Right lobe of liver (tissue), 6 donors: ENCODE measurements at regions not wholly inside any gene's neighbourhood (a gene's known extent, or its start where the extent isn't known, plus 50 kb on each side); places are given as distances from the start of the nearest gene placed in this dataset.

Source experiments
- ATAC-seq, 4 donors: fragments of 200-7000 bp; cut with Tn5 transposase; one replicate each; pipeline ENCODE4 v1.9.1; 2020; ENCODE audit warnings: mild to moderate bottlenecking in 4 of 4, moderate library complexity in 4 of 4
- DNase-seq, 3 donors: peaks; one replicate each; pipeline ENCODE4 v3.0.0-alpha.2; 2020
- H3K27ac ChIP-seq, 3 donors: fragments of 200-600 bp; one replicate each; pipeline ENCODE4 v1.8.0; 2022
- H3K27me3 ChIP-seq, 2 donors: fragments of 200-600 bp; one replicate each; pipeline ENCODE4 v1.8.0; 2022
- H3K36me3 ChIP-seq, 4 donors: fragments of 200-600 bp; sonication (generic) in 1 of 4; one replicate each; pipeline versions ENCODE4 v1.5.1 to v1.8.0; 2017 to 2022; ENCODE audit warnings: control low read depth in 1 of 4
- H3K4me1 ChIP-seq, 4 donors: fragments of 200-600 bp; sonication (generic) in 1 of 4; one replicate each; pipeline versions ENCODE4 v1.5.1 to v1.8.0; 2017 to 2022; ENCODE audit warnings: control low read depth in 1 of 4
- H3K4me3 ChIP-seq, 3 donors: fragments of 200-600 bp; one replicate each; pipeline ENCODE4 v1.8.0; 2022
- H3K9me3 ChIP-seq, 4 donors: fragments of 200-600 bp; sonication (generic) in 1 of 4; one replicate each; pipeline versions ENCODE4 v1.5.1 to v1.8.0; 2017 to 2022; ENCODE audit warnings: control low read depth in 1 of 4
- CTCF ChIP-seq, 4 donors: fragments of 200-600 bp in 3 of 4; fragments of 450-650 bp in 1 of 4; IDR thresholded peaks; one replicate each; pipeline versions ENCODE4 v1.5.1 to v1.8.0; 2016 to 2022; ENCODE audit warnings: antibody characterized with exemption in 4 of 4, mild to moderate bottlenecking in 2 of 4
- POLR2A ChIP-seq: fragments of 450-650 bp; IDR thresholded peaks from one replicate; pipeline ENCODE4 v1.6.1; 2017; ENCODE audit warnings: antibody characterized with exemption, mild to moderate bottlenecking
- WGBS: methylation state at CpG from one replicate; pipeline ENCODE4 v1.1.6; 2018; ENCODE audit warnings: low coverage, low lambda C conversion rate; ENCODE audit not compliant: insufficient coverage; ENCODE audit errors: missing lambda C conversion rate; 5-methylcytosine and 5-hydroxymethylcytosine counted together
- intact Hi-C, 2 donors: fragments of 100-400 bp; cut with DNase I; formaldehyde crosslinking; loops; one replicate each; pipeline versions ENCODE4 v1.11.2 to v1.14.1; 2022
- donor health status: DM: no; HTN: yes; CAD: no.
- donor health status: DM: no; HTN: no; CAD: no.
- donor health status: DM: no; HTN: no; CAD: no.
- donor health status: DM: no; HTN: yes; CAD: no.
- donor health status: DM: no; HTN: yes; CAD: no.

DNA sequence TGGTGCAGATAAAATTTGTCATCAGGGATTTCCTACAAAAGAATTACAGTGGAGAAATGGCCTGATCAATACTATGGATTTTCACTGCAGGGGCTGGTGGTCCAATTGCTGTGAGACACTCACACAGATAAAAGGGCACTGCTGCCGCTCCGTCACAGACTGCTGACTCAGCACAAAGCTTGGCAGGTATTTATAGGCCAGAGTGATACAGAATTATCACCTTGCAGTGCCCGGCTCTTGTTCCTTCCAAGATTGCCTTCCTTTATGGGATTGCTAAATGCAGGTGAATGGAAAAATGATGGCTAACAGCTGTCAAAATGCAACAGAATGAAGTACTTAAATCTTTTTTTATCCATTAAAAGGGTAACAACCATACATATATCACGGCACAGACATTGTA is 247.8 kb upstream of the ZFP64 start:
- H3K27ac ChIP-seq, result no peak overlapping the region
- no peaks in the 10 kb centered on the region for H3K36me3 ChIP-seq
- ATAC-seq, result no peak
- H3K9me3 ChIP-seq, result no peaks in the 10 kb centered on the region
- no peak for TF ChIP-seq POLR2A
- no peak for TF ChIP-seq CTCF (IDR thresholded peaks at IDR 0.05)
- 43% methylated on average over 4 of the region's 4 CpGs for WGBS
- H3K4me1 ChIP-seq, result no peaks in the 10 kb centered on the region
- intact Hi-C loops, result no loop called here
- no peaks in the 10 kb centered on the region for H3K27me3 ChIP-seq
- no peak for DNase-seq
- H3K4me3 ChIP-seq, result no peak overlapping the region

DNA sequence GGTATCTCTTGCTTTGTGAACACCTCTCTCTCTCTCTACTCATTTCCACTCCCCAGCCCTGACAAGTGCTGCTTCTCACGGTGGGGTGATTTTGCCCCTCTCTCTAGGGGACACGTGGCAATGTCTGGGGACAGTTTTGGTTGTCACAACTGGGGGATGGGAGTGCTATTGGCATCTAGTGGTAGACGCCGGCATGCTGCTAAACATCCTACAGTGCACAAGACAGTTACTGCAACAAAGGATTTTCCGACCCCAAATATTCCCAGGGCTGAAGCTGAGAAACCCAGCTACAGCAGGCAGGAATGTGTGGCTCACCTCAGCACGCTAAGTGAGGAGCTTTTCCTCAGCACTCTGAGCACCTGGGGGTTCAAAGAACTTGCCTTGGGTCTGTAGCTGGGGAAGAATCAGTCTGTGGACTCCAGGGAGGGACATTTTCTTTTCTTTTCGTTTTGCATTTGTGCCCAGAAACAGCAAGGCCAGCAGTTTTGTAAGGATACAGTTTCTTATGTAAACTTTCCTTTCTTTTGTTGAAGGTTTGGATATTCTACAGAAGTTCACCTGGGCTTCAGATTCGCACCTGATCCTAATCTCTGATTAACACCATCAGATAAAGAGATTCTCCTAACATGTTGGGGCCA is 246.9 kb upstream of the ZFP64 start:
- H3K27me3 ChIP-seq, result no peaks in the 10 kb centered on the region
- no peaks in the 10 kb centered on the region for H3K9me3 ChIP-seq
- no peaks in the 10 kb centered on the region for H3K4me1 ChIP-seq
- no peak overlapping the region for H3K27ac ChIP-seq
- TF ChIP-seq CTCF (IDR thresholded peaks at IDR 0.05) (no peak), POLR2A (no peak)
- 39% methylated on average over 7 of the region's 8 CpGs for WGBS
- no peaks in the 10 kb centered on the region for H3K36me3 ChIP-seq
- ATAC-seq (no peak), DNase-seq (no peak)
- intact Hi-C loops, result no loop called here
- H3K4me3 ChIP-seq, result no peak overlapping the region

DNA sequence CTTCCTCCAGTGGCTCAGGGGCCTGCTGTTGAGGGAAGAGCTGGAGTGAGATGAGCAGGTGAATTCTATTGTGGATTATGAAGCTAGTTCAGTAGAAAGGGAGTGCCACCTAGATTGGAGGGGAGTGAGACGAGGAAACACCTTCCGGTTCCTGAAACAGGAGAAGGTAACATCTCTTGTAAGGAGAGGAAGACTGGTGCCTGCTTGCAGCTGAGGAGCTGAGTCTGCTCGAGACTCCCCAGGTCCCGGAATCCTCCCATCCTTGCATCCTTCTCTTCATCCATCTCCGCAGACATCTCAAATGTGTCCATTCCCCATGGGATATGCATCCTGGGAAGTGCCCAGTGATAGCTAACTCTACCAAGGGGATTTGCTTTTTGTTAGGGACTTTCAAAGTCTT is 242.9 kb upstream of the ZFP64 start:
- Histone ChIP-seq H3K9me3 (no peaks in the 10 kb centered on the region), H3K4me1 (peaks cover 0 to 6% (median 0%) of the 10 kb centered on the region in 4 donors), H3K27me3 (no peaks in the 10 kb centered on the region), H3K27ac (no peak overlapping the region), H3K36me3 (no peaks in the 10 kb centered on the region), H3K4me3 (no peak overlapping the region)
- no peak for TF ChIP-seq POLR2A
- no peak for TF ChIP-seq CTCF (IDR thresholded peaks at IDR 0.05)
- WGBS, result 83% methylated on average over 5 of the region's 5 CpGs
- intact Hi-C loops, result no loop called here
- DNase-seq (no peak), ATAC-seq (no peak)

GRCh38 chr20:52434041-52434425 is 242.5 kb upstream of the ZFP64 start:
- intact Hi-C loops, result no loop called here
- Histone ChIP-seq H3K9me3 (no peaks in the 10 kb centered on the region), H3K27ac (peak overlapping the region in 1 of 3 donors; percentile 31), H3K27me3 (no peaks in the 10 kb centered on the region), H3K4me1 (peaks cover 0 to 6% (median 0%) of the 10 kb centered on the region in 4 donors), H3K36me3 (no peaks in the 10 kb centered on the region), H3K4me3 (no peak overlapping the region)
- TF ChIP-seq CTCF (IDR thresholded peaks at IDR 0.05) (no peak), POLR2A (no peak)
- DNase-seq (no peak), ATAC-seq (peak in 3 of 4 donors; percentile 31 to 60 (median 50))
- 57% methylated on average over 2 of the region's 2 CpGs for WGBS
